NCI-H748 (cell line): ENCODE measurements at regions not wholly inside any gene's neighbourhood (a gene's known extent, or its start where the extent isn't known, plus 50 kb on each side); places are given as distances from the start of the nearest gene placed in this dataset.
"Not testable (repeated sequence)": the region's sequence is repeated elsewhere in the genome, so short reads cannot be mapped to it uniquely, and the experiment has no call there.

Experiments used
- DNase-seq: peaks from one replicate; lab custom pipeline; 2025; ENCODE audit not compliant: unreplicated experiment; lab: John Stamatoyannopoulos, UW

GRCh38 chr18:22790545-22791309 is 142.4 kb upstream of the RBBP8 start:
- no peak for DNase-seq

DNA sequence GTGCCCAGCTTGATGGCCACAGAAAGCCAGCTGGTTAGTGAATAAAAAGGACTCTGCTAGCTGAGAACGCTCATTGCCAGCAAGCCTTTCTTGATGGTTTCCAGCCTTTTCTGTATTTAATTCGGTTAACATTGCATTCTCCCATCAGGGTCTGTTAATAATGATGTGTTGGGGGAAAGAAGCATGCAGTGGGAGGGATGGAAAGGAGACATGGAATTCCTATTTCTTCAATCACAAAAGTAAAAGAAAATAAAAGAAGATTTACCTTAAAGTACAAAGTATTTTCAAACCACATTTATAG is 141.9 kb upstream of the RBBP8 start:
- no peak for DNase-seq

DNA sequence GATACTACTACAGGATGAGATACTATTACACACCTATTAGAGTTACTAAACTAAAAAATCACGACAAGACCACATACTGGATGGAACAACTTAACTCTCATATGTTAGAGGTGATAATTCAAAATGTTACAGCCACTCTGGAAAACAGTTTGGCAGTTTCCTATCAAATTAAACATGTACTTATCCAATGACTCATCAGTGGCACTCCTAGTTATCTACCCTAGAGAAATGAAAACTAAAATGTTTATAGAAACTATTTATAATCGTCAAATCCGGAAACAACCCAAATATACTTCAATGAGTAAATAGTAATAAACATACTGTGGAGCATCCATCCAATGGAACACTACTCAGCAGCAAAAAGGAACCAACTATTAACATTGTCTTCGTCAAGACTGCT is 137.0 kb upstream of the RBBP8 start:
- DNase-seq = no peak

GRCh38 chr18:22800551-22800951 is 132.6 kb upstream of the RBBP8 start:
- DNase-seq = no peak

DNA sequence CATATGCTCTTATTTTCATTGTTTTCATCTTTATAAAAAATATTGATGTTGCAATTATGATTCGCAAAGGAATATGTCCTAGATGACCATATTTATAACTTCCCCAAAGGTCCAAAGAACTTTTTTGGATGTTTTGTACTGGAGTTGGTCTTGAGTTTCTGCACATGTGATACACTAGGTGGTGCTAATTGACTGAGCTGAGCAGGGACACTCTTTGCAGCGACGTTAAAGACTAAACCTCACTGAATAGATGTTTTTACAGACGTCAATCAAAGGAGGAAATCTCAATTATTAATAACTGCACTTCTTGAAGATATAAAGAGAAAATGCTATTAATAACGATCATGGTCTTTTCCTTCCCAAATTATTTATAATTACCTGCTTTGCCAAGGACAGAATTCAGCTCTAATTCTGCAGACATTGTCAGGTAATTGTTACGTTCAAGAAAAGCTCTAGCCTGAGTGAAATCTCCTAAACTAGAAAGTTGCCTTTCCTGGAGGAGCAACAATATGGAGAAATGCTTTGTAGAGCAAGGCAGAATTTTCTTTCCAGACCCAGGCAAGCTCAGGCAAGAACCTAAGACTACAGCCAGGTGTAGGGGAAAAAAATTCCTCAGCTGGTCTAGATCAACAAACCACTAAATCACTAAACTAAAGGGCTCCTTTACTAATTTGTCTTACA is 119.3 kb upstream of the RBBP8 start:
- peak; percentile 53 for DNase-seq

GRCh38 chr18:22814329-22814703 is 118.8 kb upstream of the RBBP8 start:
- no peak for DNase-seq

DNA sequence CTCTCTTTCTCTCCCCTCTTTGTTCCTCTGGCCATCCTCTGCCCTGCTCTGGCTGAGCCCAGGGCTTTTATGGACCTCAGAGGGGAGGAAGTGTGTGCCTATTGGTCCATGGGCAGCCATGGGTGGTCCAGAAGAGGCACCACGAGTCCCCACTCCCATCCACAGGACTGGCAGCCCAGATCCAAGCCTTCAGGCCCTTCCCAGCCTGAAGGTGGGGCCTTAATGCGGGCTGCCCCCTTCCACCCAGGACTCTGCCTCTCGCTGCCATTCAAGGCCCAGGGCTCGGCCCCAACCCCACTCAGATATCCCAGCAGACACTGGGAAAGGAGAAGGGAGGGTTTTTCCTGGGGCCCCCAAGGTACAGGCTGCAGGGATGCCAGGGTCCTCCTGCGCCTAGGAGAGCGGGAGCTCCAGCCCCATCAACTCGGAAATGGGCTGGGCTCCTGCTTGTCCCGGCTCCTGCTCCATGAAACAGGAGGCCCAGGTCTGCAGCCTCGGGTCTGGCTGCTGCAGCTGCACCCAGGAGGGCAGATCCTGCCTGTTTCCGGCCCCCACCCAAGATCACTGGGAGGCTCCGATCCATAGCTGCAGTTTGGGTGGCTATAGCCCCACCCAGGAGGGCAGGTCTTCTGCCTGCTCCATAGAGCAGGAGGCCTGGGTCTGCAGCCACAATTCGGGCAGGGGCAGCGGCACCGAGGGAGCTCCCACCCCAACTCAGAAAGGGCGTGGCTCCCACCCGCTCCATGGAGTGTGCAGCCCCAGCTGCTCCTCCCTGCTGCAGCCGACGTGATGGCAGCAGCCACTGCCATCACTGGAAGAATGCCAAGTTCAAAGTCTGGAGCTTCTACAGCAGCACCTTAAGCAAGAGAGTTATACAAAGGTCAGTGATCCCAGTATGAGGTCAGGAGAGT is 116.6 kb upstream of the RBBP8 start:
- DNase-seq = peak; percentile 67

DNA sequence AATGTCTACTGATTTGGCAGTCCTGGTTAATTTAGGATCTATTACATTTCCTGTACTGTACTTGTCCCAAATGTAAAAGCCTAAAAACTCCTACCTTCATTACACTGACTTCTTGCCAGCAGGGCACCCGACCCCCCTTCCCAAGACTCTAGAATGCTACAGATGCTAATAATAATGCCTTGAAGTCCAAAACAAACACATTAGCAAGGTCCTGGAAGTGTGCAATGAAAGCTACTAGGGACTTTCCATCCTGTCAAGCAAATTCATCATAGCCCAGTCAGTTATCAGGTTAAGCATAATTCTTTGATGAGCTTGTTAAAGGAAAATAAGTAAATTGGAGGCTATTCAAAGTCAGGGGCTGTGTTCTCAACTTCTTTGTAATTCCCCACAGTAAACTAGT is 115.3 kb upstream of the RBBP8 start:
- DNase-seq = no peak

DNA sequence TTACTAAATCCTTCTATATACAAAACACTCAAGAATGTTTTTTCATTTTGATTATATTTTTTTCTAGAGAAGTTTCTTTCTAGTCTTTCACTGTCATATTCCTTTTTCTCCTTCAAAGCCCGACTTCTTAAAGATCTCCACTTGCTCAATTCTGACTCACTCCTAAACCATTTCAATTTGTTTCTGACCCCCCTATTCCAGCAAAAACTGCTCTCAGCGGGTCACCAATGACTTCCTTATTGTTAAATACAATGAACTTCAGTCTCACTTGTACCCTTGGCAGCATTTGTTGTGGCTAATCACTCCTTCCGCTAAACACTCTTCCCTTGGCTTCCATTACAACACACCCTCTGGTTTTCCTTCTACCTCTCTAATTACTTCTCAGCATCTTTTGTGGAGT is 111.1 kb upstream of the RBBP8 start:
- peak; percentile 25 for DNase-seq

GRCh38 chr18:22822841-22823508 is 110.2 kb upstream of the RBBP8 start:
- DNase-seq = no peak

DNA sequence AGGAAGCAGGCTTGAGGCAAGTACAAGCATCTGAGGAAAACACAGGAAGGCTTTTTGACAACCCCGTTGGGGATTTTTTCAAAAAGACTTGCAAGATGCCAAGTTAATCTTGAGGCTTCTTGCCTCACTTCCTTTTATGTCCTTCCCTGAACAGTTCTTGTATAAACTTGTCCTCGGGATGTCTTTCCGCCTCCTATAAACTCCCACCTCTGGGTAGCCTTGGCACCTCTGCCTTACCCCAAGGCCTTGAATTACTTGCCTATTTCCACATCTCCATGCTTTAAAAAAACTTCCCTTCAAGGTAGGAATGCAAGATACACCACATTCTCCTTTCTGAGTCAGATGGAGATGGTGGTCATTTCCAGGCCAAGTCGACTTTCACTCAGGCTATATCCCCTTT is 106.4 kb upstream of the RBBP8 start:
- DNase-seq = no peak

- no peak for DNase-seq
Observed at GRCh38 chr18:22827216-22827615, 105.9 kb upstream of the RBBP8 start.

DNA sequence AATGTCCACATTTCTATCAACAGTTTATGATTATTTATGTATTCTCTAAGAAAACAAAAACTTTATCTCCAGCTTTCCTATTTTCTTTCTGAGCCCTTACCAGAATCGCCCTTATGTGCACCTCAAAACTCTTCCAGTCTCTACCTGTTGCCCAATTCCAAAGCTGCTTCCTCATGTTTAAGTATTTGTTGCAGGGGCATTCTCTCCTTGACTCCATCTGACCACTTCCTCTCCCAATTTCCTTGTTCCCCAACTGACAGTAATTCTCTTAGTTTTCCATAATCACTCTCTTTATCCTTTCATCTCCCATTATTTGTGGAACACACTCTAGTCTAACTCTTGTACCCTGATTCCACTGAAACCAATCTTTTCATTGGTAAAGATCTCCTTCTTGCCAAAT is 105.4 kb upstream of the RBBP8 start:
- DNase-seq = no peak

DNA sequence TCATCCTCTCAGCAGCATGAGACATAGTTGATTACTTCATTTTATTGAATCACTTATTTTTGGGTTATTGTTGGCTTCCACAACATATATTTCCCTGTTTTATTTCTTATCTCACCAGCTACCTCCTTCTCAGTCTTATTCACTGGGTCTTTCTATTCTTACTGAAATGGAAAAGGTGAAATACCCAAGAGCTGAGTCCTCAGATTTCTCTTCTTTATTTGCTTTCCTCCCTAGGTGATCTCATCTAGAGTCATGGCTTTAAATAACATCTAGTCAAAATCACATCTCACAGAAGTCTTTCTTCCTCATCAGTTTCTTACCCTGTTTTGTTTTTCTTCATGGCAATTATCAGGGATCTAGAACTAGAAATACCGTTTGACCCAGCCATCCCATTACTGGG is 105.0 kb upstream of the RBBP8 start:
- no peak for DNase-seq

DNA sequence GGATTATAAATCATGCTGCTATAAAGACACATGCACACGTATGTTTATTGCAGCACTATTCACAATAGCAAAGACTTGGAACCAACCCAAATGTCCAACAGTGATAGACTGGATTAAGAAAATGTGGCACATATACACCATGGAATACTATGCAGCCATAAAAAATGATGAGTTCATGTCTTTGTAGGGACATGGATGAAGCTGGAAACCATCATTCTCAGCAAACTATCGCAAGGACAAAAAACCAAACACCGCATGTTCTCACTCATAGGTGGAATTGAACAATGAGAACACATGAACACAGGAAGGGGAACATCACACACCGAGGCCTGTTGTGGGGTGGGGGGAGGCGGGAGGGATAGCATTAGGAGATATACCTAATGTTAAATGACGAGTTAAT is 104.5 kb upstream of the RBBP8 start:
- not testable (repeated sequence) for DNase-seq

DNA sequence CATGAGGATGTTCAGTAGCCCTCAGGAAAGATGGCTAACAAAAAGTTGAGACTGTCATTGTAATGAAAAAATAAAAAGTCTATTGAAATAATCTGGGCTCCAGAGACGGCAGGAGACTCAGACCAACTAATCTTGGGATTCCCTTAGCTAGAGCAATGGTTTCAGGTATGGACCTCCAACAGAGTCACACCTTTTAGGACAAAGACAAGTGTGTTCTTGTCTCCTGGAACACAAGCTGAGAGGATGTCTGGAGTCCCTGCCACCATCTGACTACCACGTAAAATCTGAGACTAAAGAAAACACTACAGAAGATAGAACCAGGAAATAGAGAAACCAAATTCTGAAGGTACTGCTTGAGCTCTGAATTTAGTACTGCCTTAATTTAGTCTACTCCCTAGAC is 103.3 kb upstream of the RBBP8 start:
- no peak for DNase-seq

GRCh38 chr18:22830511-22830910 is 102.6 kb upstream of the RBBP8 start:
- no peak for DNase-seq

DNA sequence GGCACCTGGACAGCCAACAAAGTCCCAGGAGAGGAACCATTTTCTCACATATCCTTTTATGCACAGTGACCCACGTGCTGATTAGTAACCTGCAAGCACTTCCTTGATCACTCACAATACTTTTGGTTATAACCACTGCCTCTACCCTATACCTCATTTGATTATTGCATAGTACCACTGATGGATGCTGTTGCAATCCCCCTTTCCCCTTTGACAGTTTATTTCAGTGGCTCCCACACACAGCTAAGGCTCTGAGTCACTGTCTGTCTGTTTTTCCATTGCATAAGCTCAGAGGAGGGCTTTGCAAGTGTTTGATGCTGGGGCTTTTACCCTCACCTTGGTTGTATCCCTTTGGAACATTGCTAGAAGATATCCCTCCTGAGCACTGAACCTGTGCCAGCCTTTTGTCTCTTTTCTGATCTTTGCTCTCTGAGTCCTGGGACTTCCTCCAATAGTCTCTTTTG is 101.7 kb upstream of the RBBP8 start:
- DNase-seq = no peak

DNA sequence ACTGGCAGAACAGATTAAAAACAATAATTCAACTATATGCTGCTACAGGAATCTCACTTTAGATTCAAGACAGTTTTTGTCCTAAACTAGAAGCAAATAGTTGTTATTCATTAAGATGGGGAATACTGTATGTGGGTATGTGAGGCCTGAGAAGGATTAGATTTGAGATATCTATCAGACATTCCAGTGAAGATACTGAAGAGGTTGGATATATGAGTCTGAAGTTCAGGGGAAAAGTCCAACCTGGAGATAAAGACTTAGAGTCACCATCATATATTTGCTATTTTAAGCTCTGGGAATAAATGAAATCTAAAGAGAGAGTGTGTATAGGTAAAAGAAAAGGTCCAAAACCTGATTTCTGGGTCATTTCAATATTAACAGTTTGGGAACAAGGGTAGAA is 96.2 kb upstream of the RBBP8 start:
- no peak for DNase-seq

DNA sequence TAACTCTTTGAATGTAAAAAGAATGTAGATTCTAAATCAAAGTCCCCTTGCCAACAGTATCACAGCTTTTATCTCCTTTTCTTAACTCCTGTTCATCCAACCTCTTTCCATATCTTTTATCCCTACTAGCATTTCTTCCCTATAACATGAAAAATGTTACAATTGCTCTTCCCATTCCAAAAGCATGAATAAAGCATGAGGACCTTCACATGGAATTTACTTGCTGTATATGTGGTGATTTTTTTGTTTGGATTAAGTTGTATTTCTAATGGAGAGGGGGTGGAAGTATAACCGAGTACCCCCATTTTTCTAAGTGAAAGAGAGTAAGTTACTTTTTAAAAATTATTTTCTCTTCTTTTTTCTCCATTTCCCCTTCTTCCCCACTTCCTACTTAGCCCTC is 94.9 kb upstream of the RBBP8 start:
- no peak for DNase-seq

GRCh38 chr18:22838639-22839277 is 94.4 kb upstream of the RBBP8 start:
- DNase-seq = no peak
